ENCODE measurements at regions not wholly inside any gene's neighbourhood (a gene's known extent, or its start where the extent isn't known, plus 50 kb on each side); places are given as distances from the start of the nearest gene placed in this dataset.

- no peak for DNase-seq (ENCODE audit: low spot score)
Measured at GRCh38 chr16:86683441-86684194, 105.3 kb downstream of the FOXL1 start.

GRCh38 chr16:86685076-86685475 is 106.7 kb downstream of the FOXL1 start:
- DNase-seq (ENCODE audit: low spot score): no peak

- DNase-seq (ENCODE audit: low spot score): no peak
Measured at GRCh38 chr16:86690970-86691369, 112.6 kb downstream of the FOXL1 start.

GRCh38 chr16:86692426-86692825 is 114.1 kb downstream of the FOXL1 start:
- DNase-seq (ENCODE audit: low spot score): no peak

GRCh38 chr16:86693033-86693432 is 114.7 kb downstream of the FOXL1 start:
- no peak for DNase-seq (ENCODE audit: low spot score)

- no peak for DNase-seq (ENCODE audit: low spot score)
Measured at GRCh38 chr16:86697715-86698114, 119.4 kb downstream of the FOXL1 start.

GRCh38 chr16:86700046-86700945 is 121.9 kb downstream of the FOXL1 start:
- DNase-seq (ENCODE audit: low spot score): no peak

- no peak for DNase-seq (ENCODE audit: low spot score)
Measured at GRCh38 chr16:86701286-86701975, 123.1 kb downstream of the FOXL1 start.

- DNase-seq (ENCODE audit: low spot score): no peak
Measured at GRCh38 chr16:86702824-86703588, 124.7 kb downstream of the FOXL1 start.

- no peak for DNase-seq (ENCODE audit: low spot score)
Measured at GRCh38 chr16:86704516-86704915, 126.2 kb downstream of the FOXL1 start.

- DNase-seq (ENCODE audit: low spot score): no peak
Measured at GRCh38 chr16:86706726-86707125, 128.4 kb downstream of the FOXL1 start.

GRCh38 chr16:86707171-86707570 is 128.8 kb downstream of the FOXL1 start:
- DNase-seq (ENCODE audit: low spot score): no peak

GRCh38 chr16:86707581-86707980 is 129.2 kb downstream of the FOXL1 start:
- DNase-seq (ENCODE audit: low spot score): no peak

GRCh38 chr16:86708431-86708830 is 130.1 kb downstream of the FOXL1 start:
- DNase-seq (ENCODE audit: low spot score): no peak

- no peak for DNase-seq (ENCODE audit: low spot score)
Measured at GRCh38 chr16:86709103-86709502, 130.8 kb downstream of the FOXL1 start.

- DNase-seq (ENCODE audit: low spot score): no peak
Measured at GRCh38 chr16:86709902-86710601, 131.7 kb downstream of the FOXL1 start.

- DNase-seq (ENCODE audit: low spot score): no peak
Measured at GRCh38 chr16:86710602-86710950, 132.2 kb downstream of the FOXL1 start.

- DNase-seq (ENCODE audit: low spot score): no peak
Measured at GRCh38 chr16:86712158-86713009, 134.0 kb downstream of the FOXL1 start.

GRCh38 chr16:86713021-86713631 is 134.8 kb downstream of the FOXL1 start:
- DNase-seq (ENCODE audit: low spot score): no peak

GRCh38 chr16:86714166-86714565 is 135.8 kb downstream of the FOXL1 start:
- no peak for DNase-seq (ENCODE audit: low spot score)
